ENCODE measurements at regions not wholly inside any gene's neighbourhood (a gene's known extent, or its start where the extent isn't known, plus 50 kb on each side); places are given as distances from the start of the nearest gene placed in this dataset.

DNA sequence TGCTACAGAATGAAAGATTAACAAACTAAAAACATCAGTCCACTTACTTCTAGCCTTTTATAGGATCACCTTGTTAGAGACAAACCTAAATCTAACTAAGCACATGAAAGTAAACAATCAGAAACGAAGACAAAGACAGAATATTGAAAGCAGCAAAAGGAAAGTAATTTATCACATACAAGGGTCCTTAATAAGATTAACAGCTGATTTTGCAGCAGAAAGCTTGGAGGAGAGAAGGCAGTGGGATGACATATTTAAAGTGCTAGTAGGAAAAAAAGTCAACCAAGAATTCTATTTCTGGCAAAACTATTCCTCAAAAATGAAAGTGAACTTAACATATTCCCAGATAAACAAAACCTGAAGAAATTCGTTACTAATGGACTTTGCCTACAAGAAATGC lies 286.4 kb downstream of the RWDD3 start:
- in situ Hi-C loops (cut with MboI; ENCODE audit: low pct_ligation_motif_present in 1 of 4, low pct_unique_long_range_greater_than_20kb in 1 of 4, low sequenced_read_pairs in 3 of 4) (no loop called here), intact Hi-C loops (cut with DNase I; ENCODE audit: low total_unique reads) (no loop called here)
- TF ChIP-seq POLR2AphosphoS5 (IDR thresholded peaks at IDR 0.05) (no peak), POLR2A (IDR thresholded peaks at IDR 0.05) (no peak), EP300 (IDR thresholded peaks at IDR 0.05; ENCODE audit: low read depth) (no peak), CTCF (IDR thresholded peaks at IDR 0.05) (no peak)
- Histone ChIP-seq H3K36me3 (no peaks in the 10 kb centered on the region), H3K4me1 (no peaks in the 10 kb centered on the region), H3K27ac (no peak overlapping the region), H3K27me3 (no peaks in the 10 kb centered on the region), H3K9me3 (peaks cover 0 to 5% of the 10 kb centered on the region in 2 donors), H3K4me3 (no peak overlapping the region)
- no peak for DNase-seq
- WGBS, 2 donors (ENCODE audit: low coverage in 1 of 2) = 46 to 60% methylated on average over 1 to 2 of the region's 2 CpGs

DNA sequence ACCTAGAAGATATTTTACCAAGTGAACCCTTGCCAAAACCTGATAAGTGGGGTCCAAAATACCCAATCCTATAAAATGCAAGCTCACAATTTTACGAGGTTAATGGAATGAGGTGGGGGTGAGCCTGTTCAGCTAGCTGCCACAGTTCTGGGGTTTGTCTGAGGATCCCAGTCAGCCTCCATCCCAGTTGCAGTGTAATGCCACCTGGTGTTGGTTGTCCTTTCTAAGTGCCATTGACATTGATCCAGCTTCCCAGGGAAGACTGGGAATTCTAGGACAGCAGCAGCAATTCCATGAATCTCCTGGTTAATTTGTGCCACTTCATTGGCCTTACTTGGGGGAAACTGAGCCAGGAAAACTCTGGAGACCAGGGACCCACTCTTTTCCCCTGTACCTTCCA lies 298.3 kb downstream of the RWDD3 start:
- in situ Hi-C loops (cut with MboI; ENCODE audit: low pct_ligation_motif_present in 1 of 4, low pct_unique_long_range_greater_than_20kb in 1 of 4, low sequenced_read_pairs in 3 of 4) = no loop called here
- no peaks in the 10 kb centered on the region for H3K9me3 ChIP-seq
- no peaks in the 10 kb centered on the region for H3K4me1 ChIP-seq
- no peaks in the 10 kb centered on the region for H3K27me3 ChIP-seq
- no peak overlapping the region for H3K4me3 ChIP-seq
- H3K27ac ChIP-seq = no peak overlapping the region
- no peak for DNase-seq
- TF ChIP-seq POLR2AphosphoS5 (IDR thresholded peaks at IDR 0.05) = no peak
- TF ChIP-seq EP300 (IDR thresholded peaks at IDR 0.05; ENCODE audit: low read depth) = no peak
- no peak for TF ChIP-seq CTCF (IDR thresholded peaks at IDR 0.05)
- no peak for TF ChIP-seq POLR2A (IDR thresholded peaks at IDR 0.05)
- intact Hi-C loops (cut with DNase I; ENCODE audit: low total_unique reads) = no loop called here
- 13 to 39% methylated on average over 1 of the region's 1 CpG for WGBS, 2 donors (ENCODE audit: low coverage in 1 of 2)
- no peaks in the 10 kb centered on the region for H3K36me3 ChIP-seq

GRCh38 chr1:95534985-95535384 lies 301.0 kb downstream of the RWDD3 start:
- no peak for DNase-seq
- intact Hi-C loops (cut with DNase I; ENCODE audit: low total_unique reads) = no loop called here
- H3K27ac ChIP-seq = no peak overlapping the region

GRCh38 chr1:95535614-95536013 lies 301.6 kb downstream of the RWDD3 start:
- TF ChIP-seq EP300 (IDR thresholded peaks at IDR 0.05; ENCODE audit: low read depth) = no peak
- no peak for TF ChIP-seq POLR2AphosphoS5 (IDR thresholded peaks at IDR 0.05)
- TF ChIP-seq POLR2A (IDR thresholded peaks at IDR 0.05) = no peak
- no peak for TF ChIP-seq CTCF (IDR thresholded peaks at IDR 0.05)
- 78 to 92% methylated on average over 2 to 4 of the region's 4 CpGs for WGBS, 2 donors (ENCODE audit: low coverage in 1 of 2)
- H3K4me3 ChIP-seq = no peak overlapping the region
- no peak overlapping the region for H3K27ac ChIP-seq
- intact Hi-C loops (cut with DNase I; ENCODE audit: low total_unique reads) (no loop called here), in situ Hi-C loops (cut with MboI; ENCODE audit: low pct_ligation_motif_present in 1 of 4, low pct_unique_long_range_greater_than_20kb in 1 of 4, low sequenced_read_pairs in 3 of 4) (no loop called here)
- H3K4me1 ChIP-seq = no peaks in the 10 kb centered on the region
- DNase-seq = no peak
- no peaks in the 10 kb centered on the region for H3K27me3 ChIP-seq
- no peaks in the 10 kb centered on the region for H3K36me3 ChIP-seq
- no peaks in the 10 kb centered on the region for H3K9me3 ChIP-seq

More at GRCh38 chr1:95534985-95535384, 301.0 kb downstream of the RWDD3 start:
- WGBS, 2 donors (ENCODE audit: low coverage in 1 of 2) = 53 to 67% methylated on average over 4 to 5 of the region's 5 CpGs
- H3K4me1 ChIP-seq = no peaks in the 10 kb centered on the region
- no peaks in the 10 kb centered on the region for H3K9me3 ChIP-seq
- in situ Hi-C loops (cut with MboI; ENCODE audit: low pct_ligation_motif_present in 1 of 4, low pct_unique_long_range_greater_than_20kb in 1 of 4, low sequenced_read_pairs in 3 of 4) = no loop called here
- TF ChIP-seq POLR2AphosphoS5 (IDR thresholded peaks at IDR 0.05) (no peak), EP300 (IDR thresholded peaks at IDR 0.05; ENCODE audit: low read depth) (no peak), POLR2A (IDR thresholded peaks at IDR 0.05) (no peak), CTCF (IDR thresholded peaks at IDR 0.05) (no peak)
- H3K4me3 ChIP-seq = no peak overlapping the region
- no peaks in the 10 kb centered on the region for H3K36me3 ChIP-seq
- H3K27me3 ChIP-seq = no peaks in the 10 kb centered on the region
